ENCODE measurements at regions not wholly inside any gene's neighbourhood (a gene's known extent, or its start where the extent isn't known, plus 50 kb on each side); places are given as distances from the start of the nearest gene placed in this dataset.

- H3K4me2 ChIP-seq (ENCODE audit: low read length) = no peak overlapping the region
- no peaks in the 10 kb centered on the region for H3K9me3 ChIP-seq (ENCODE audit: insufficient read depth, low read length)
- no peaks in the 10 kb centered on the region for H3K4me1 ChIP-seq (ENCODE audit: low read length)
- H3K36me3 ChIP-seq (replicated peaks; ENCODE audit: low read depth, low read length) = no peaks in the 10 kb centered on the region
- TF ChIP-seq CTCF (IDR thresholded peaks at IDR 0.05; ENCODE audit: low read depth, low read length) (no peak), EZH2phosphoT487 (IDR thresholded peaks at IDR 0.05; ENCODE audit: low read depth) (no peak)
- H3K27me3 ChIP-seq (ENCODE audit: low read depth, low read length) = no peaks in the 10 kb centered on the region
- H3K27ac ChIP-seq (ENCODE audit: low read length) = no peak overlapping the region
- no peak overlapping the region for H2AFZ ChIP-seq (ENCODE audit: low read depth, low read length)
- H3K4me3 ChIP-seq (ENCODE audit: low read length) = no peak overlapping the region
- no peaks in the 10 kb centered on the region for H4K20me1 ChIP-seq (ENCODE audit: insufficient read depth, low read length)
- no peaks in the 10 kb centered on the region for H3K79me2 ChIP-seq (ENCODE audit: low read length)
- H3K9ac ChIP-seq (ENCODE audit: low read length) = no peak overlapping the region
Observed at GRCh38 chr3:107220538-107220937, 156.7 kb upstream of the CCDC54 start.

GRCh38 chr3:107221856-107222255 lies 155.4 kb upstream of the CCDC54 start:
- Histone ChIP-seq H3K79me2 (ENCODE audit: low read length) (no peaks in the 10 kb centered on the region), H3K4me1 (ENCODE audit: low read length) (no peaks in the 10 kb centered on the region), H3K9ac (ENCODE audit: low read length) (no peak overlapping the region), H3K36me3 (replicated peaks; ENCODE audit: low read depth, low read length) (no peaks in the 10 kb centered on the region), H3K9me3 (ENCODE audit: insufficient read depth, low read length) (no peaks in the 10 kb centered on the region), H2AFZ (ENCODE audit: low read depth, low read length) (no peak overlapping the region), H3K4me2 (ENCODE audit: low read length) (no peak overlapping the region), H3K4me3 (ENCODE audit: low read length) (no peak overlapping the region), H4K20me1 (ENCODE audit: insufficient read depth, low read length) (no peaks in the 10 kb centered on the region), H3K27me3 (ENCODE audit: low read depth, low read length) (no peaks in the 10 kb centered on the region), H3K27ac (ENCODE audit: low read length) (no peak overlapping the region)
- no peak for TF ChIP-seq EZH2phosphoT487 (IDR thresholded peaks at IDR 0.05; ENCODE audit: low read depth)
- TF ChIP-seq CTCF (IDR thresholded peaks at IDR 0.05; ENCODE audit: low read depth, low read length) = no peak

- Histone ChIP-seq H3K9me3 (ENCODE audit: insufficient read depth, low read length) (no peaks in the 10 kb centered on the region), H2AFZ (ENCODE audit: low read depth, low read length) (no peak overlapping the region), H3K27me3 (ENCODE audit: low read depth, low read length) (no peaks in the 10 kb centered on the region), H3K79me2 (ENCODE audit: low read length) (no peaks in the 10 kb centered on the region), H3K4me3 (ENCODE audit: low read length) (no peak overlapping the region), H3K27ac (ENCODE audit: low read length) (no peak overlapping the region), H3K36me3 (replicated peaks; ENCODE audit: low read depth, low read length) (no peaks in the 10 kb centered on the region), H3K4me2 (ENCODE audit: low read length) (no peak overlapping the region), H3K9ac (ENCODE audit: low read length) (no peak overlapping the region), H4K20me1 (ENCODE audit: insufficient read depth, low read length) (no peaks in the 10 kb centered on the region), H3K4me1 (ENCODE audit: low read length) (no peaks in the 10 kb centered on the region)
- TF ChIP-seq CTCF (IDR thresholded peaks at IDR 0.05; ENCODE audit: low read depth, low read length) (no peak), EZH2phosphoT487 (IDR thresholded peaks at IDR 0.05; ENCODE audit: low read depth) (no peak)
Observed at GRCh38 chr3:107222907-107223306, 154.3 kb upstream of the CCDC54 start.

- Histone ChIP-seq H3K4me3 (ENCODE audit: low read length) (no peak overlapping the region), H3K4me1 (ENCODE audit: low read length) (no peaks in the 10 kb centered on the region), H3K27me3 (ENCODE audit: low read depth, low read length) (no peaks in the 10 kb centered on the region), H4K20me1 (ENCODE audit: insufficient read depth, low read length) (no peaks in the 10 kb centered on the region), H3K9ac (ENCODE audit: low read length) (no peak overlapping the region), H2AFZ (ENCODE audit: low read depth, low read length) (no peak overlapping the region), H3K36me3 (replicated peaks; ENCODE audit: low read depth, low read length) (no peaks in the 10 kb centered on the region), H3K9me3 (ENCODE audit: insufficient read depth, low read length) (no peaks in the 10 kb centered on the region), H3K4me2 (ENCODE audit: low read length) (no peak overlapping the region), H3K27ac (ENCODE audit: low read length) (no peak overlapping the region), H3K79me2 (ENCODE audit: low read length) (no peaks in the 10 kb centered on the region)
- TF ChIP-seq CTCF (IDR thresholded peaks at IDR 0.05; ENCODE audit: low read depth, low read length) (no peak), EZH2phosphoT487 (IDR thresholded peaks at IDR 0.05; ENCODE audit: low read depth) (no peak)
Observed at GRCh38 chr3:107224026-107224596, 153.1 kb upstream of the CCDC54 start.
